Activated T-cell treated with anti-CD3 and anti-CD28 coated beads, Interleukin-2, amount 50 U/mL, for 4 hours (primary cell): ENCODE measurements at regions not wholly inside any gene's neighbourhood (a gene's known extent, or its start where the extent isn't known, plus 50 kb on each side); places are given as distances from the start of the nearest gene placed in this dataset.
A peak's percentile ranks its signal among the peaks of the same experiment; 100 is the strongest.
"Not testable (repeated sequence)": the region's sequence is repeated elsewhere in the genome, so short reads cannot be mapped to it uniquely, and the experiment has no call there.

Experiments used
- ATAC-seq, 2 donors: fragments of 200-7000 bp; cut with Tn5 transposase; one replicate each; pipeline ENCODE4 v1.10.0; 2021
- DNase-seq: peaks from one replicate; pipeline ENCODE4 v3.0.0-alpha.2; 2020
- H3K27me3 Mint-ChIP-seq: one replicate; pipeline ENCODE4 v1.8.0; 2021; ENCODE audit warnings: low read depth, mixed read lengths
- H3K36me3 Mint-ChIP-seq: one replicate; pipeline ENCODE4 v1.8.0; 2022; ENCODE audit warnings: mixed read lengths; ENCODE audit not compliant: insufficient read depth
- H3K4me1 Mint-ChIP-seq: one replicate; pipeline ENCODE4 v1.8.0; 2021; ENCODE audit warnings: low read depth, mixed read lengths
- H3K4me3 Mint-ChIP-seq: one replicate; pipeline ENCODE4 v1.8.0; 2021; ENCODE audit warnings: mild to moderate bottlenecking, moderate library complexity, mixed read lengths
- H3K9me3 Mint-ChIP-seq: one replicate; pipeline ENCODE4 v1.8.0; 2021; ENCODE audit warnings: mixed read lengths

GRCh38 chr14:105888784-105889665 lies 362.6 kb downstream of the TMEM121 start:
- no peak overlapping the region for H3K4me3 Mint-ChIP-seq
- peak; percentile 2 for DNase-seq
- H3K27me3 Mint-ChIP-seq, result peaks cover 18% of the 10 kb centered on the region
- no peaks in the 10 kb centered on the region for H3K4me1 Mint-ChIP-seq
- no peaks in the 10 kb centered on the region for H3K9me3 Mint-ChIP-seq
- no peak for ATAC-seq
- H3K36me3 Mint-ChIP-seq, result no peaks in the 10 kb centered on the region

- Mint-ChIP-seq H3K36me3 (no peaks in the 10 kb centered on the region), H3K9me3 (no peaks in the 10 kb centered on the region), H3K4me3 (no peak overlapping the region), H3K4me1 (no peaks in the 10 kb centered on the region), H3K27me3 (peaks cover 18% of the 10 kb centered on the region)
- peak; percentile 3 for DNase-seq
- no peak for ATAC-seq
These were observed 363.5 kb downstream of the TMEM121 start for GRCh38 chr14:105889666-105890473.

GRCh38 chr14:105890474-105891220 lies 364.3 kb downstream of the TMEM121 start:
- no peaks in the 10 kb centered on the region for H3K9me3 Mint-ChIP-seq
- no peak overlapping the region for H3K4me3 Mint-ChIP-seq
- DNase-seq, result peak; percentile 2

DNA sequence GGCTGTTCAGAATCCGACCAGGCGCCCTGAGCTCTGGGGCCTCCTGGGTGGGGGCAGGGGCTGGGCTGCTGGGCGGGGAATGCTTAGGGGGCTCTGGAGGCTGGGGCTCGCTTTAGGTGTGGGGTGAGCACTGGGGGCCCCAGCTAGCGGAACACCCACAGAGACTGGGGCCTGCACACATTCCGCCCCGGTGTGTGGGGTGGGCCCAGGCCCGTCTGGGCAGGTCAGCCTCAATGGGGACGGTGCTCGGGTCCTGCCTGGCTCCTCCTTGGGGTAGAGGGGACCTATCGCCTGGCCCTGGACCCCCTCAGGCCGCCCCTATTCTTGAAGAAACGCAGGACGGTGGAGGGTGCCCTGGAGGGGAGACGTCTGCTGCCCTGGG lies 364.8 kb downstream of the TMEM121 start:
- H3K4me3 Mint-ChIP-seq, result no peak overlapping the region
- ATAC-seq (no peak), DNase-seq (peak; percentile 3)
- no peaks in the 10 kb centered on the region for H3K4me1 Mint-ChIP-seq
- H3K9me3 Mint-ChIP-seq, result no peaks in the 10 kb centered on the region
- peaks cover 18% of the 10 kb centered on the region for H3K27me3 Mint-ChIP-seq
- H3K36me3 Mint-ChIP-seq, result no peaks in the 10 kb centered on the region

More at GRCh38 chr14:105890474-105891220, 364.3 kb downstream of the TMEM121 start:
- H3K4me1 Mint-ChIP-seq, result no peaks in the 10 kb centered on the region
- no peaks in the 10 kb centered on the region for H3K36me3 Mint-ChIP-seq
- peaks cover 18% of the 10 kb centered on the region for H3K27me3 Mint-ChIP-seq
- ATAC-seq, result no peak

DNA sequence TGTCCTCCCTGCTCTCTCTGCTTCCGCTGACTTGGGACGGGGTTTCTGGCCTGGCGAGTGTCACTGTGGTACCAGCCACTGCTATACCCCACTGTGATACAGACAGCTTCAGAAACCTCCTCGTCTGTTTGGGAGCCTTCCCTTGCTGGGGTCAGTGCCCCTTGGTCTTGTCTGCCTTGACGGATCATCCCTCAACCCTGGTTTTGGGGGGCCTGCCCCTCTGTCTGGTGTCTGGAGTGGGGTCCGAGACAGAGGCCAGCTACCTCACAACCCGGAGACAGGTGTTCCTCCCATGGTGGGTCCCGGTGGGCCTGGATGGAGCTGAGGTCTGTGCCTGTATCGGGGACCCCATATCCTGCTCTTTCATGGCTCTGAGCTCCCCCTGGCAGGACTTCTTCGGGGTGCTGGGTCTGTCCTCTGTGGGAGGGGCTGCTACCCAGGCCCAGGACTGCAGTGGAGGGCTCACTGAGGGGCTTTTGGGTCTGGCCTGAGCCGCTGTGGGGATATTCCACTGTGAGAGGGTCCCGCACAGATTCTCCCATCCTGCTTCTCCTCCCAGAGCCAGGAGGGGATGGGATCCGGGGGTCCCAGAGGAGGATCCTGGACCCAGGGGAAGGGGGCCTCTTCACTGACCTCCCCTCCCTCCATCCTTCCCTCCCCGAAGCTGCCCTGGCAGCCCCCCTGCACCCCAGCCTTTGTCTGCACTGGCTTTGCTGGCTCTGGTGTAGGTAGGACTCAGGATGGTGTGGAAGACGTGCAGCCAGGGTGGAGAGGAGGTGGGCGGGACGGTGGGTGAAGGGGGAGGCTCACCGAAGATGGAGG lies 365.5 kb downstream of the TMEM121 start:
- Mint-ChIP-seq H3K27me3 (peaks cover 18% of the 10 kb centered on the region), H3K36me3 (no peaks in the 10 kb centered on the region), H3K4me1 (peaks cover 2% of the 10 kb centered on the region), H3K4me3 (no peak overlapping the region), H3K9me3 (no peaks in the 10 kb centered on the region)
- no peak for ATAC-seq
- DNase-seq, result no peak

DNA sequence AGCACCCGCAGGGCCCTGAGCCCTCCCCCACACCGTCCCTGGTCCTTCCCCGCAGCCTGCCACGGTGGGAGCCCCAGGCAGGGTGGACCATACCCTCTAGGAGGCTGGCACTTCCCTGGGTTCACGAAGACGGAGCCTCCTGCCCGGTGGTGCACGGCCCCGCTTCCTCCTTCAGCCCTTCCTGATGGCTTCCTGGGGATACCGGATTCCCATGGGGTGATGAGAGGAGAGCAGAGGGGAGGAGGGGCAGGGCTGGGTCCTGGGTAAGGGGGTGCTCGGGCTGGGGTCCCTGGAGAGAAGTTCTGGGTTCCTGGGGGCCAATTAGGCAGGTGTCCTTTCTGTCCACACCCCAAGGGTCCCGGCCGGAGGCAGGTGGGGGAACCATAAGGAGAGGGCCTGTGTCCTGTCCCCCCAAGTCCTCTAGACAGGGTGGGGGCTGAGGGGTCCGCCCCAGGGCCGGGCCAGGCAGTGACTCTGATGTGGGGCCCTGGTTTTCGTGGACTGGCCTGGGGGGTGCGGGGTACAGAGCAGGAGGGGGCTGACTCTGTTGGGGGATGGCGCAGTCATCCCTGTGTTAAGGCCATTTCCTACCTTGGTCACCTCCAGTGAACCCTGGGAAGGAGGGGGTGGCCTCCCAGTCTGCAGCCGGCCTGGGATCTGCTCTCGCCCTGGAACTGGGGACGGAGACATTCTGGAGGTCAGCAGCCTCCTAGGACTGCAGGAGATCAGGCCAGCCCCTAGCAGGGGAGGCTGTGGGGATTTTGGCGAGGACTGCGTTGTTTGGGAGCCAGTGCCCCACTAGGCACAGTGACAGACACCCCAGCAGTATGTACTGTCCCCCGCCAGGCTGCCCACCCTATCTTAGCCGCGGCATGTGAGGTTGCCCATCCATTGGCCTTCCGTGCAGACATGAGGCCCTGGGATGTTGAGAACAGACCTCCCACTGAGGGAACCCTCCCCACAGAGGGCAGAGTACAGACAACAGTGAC lies 366.4 kb downstream of the TMEM121 start:
- not testable (repeated sequence) for H3K4me3 Mint-ChIP-seq, H3K36me3 Mint-ChIP-seq, H3K4me1 Mint-ChIP-seq, DNase-seq, H3K9me3 Mint-ChIP-seq, ATAC-seq
- H3K27me3 Mint-ChIP-seq, result peaks cover 18% of the 10 kb centered on the region

DNA sequence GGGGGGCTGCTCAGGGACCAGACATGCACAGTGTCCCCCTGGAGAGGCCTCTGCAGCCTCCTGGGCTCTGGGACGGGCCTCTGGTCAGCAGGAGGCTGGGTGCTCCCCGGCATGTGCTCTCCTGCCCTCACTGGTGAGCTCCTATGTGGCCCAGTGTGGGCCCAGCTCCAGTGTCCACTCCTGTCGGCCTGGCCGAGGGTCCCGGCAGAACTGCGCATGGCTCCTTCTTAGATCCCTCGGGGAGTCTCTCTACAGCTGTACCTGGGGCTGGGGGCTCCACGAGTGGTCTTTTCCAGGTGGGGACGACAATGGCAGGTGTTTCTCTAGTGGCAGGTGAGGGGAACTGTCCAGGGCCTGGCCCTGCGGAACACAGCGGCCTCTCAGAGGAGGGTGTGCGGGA lies 367.3 kb downstream of the TMEM121 start:
- peaks cover 24% of the 10 kb centered on the region for H3K27me3 Mint-ChIP-seq
- not testable (repeated sequence) for H3K36me3 Mint-ChIP-seq, DNase-seq, H3K4me1 Mint-ChIP-seq, H3K9me3 Mint-ChIP-seq, ATAC-seq, H3K4me3 Mint-ChIP-seq

DNA sequence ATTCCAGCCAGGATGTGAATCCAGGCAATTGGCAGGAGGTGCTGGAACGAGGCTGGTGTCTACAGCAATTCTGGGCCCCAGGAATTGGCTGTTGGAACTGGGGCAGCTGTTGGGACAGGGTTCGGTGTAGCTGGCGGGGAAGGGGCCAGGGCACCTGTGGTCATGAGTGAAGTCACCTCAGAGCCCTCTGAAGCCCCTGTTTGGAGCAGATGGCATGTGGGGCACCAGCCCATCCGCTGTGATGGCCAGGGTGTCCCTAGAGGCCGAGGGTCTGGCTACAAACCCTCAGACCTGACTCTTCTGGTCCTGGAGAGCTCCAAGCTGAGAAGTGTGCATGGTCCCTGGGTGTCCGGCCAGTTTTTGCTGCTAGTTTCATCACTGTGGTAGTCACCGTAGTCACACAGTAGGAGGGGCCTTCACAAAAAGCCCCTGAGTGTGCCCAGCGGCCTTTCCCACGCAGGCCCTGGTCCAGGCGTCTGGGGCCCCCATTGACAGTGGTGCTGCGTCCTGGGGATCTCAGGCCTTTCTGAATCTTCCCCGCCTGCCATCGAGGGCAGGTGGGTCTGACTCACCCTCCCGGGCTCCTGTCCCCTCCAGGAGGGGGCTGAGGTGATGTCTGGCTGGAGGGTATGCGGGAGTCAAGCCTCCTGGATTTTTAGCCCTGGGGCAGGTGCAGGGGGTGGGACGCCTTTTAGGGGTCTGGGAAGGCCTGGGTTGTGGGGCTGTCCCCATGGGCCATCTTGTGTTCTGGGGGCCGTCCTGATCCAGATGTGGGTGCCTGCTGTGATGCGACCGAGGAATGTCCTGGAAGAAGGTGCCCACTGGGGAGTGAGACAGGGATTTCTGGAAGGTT lies 368.0 kb downstream of the TMEM121 start:
- Mint-ChIP-seq H3K4me3 (no peak overlapping the region), H3K4me1 (peaks cover 2% of the 10 kb centered on the region), H3K27me3 (peaks cover 26% of the 10 kb centered on the region), H3K9me3 (no peaks in the 10 kb centered on the region), H3K36me3 (no peaks in the 10 kb centered on the region)
- peak; percentile 1 for DNase-seq
- ATAC-seq, result no peak

DNA sequence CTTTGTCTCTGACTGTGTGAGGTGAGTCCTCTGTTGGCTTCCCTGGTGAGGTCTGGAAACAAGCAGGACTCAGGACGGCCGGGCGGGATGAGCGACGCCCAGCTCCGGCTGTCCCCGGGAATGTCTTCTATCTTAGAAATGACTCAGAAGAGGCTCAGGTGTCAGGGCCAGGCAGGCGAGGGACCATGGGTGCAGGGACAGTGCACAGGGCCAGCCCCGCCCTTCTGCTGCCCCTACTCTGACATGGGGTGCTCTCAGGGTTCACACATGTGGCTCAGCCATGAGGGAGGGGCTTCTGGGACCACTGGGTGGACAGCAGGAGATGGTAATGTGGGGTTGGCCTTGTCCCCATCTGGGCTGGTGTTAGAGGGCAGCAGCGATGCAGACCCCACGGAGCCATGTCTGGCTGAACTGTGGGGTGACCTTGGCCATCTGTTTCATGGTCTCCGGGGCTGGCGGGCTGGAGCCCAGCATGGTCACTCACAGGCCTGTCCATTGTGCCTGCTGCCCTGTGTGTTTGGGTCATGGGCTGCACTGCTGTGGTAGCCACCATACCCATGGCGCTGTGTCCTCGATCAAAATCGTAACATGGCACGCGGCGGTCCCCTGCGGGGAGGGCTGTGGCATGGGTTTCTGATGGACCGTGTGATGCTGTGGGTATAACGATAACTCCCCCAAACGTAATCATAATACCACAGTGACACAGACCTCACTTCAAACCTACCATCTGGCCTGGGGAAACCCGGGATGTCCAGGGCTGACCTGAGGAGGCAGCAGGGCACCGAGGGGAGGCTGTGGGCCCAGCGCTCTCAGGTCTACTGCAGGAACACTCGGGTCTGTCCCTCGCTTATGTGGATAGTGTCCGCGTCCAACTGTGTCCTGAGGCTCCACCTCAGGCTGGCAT lies 368.8 kb downstream of the TMEM121 start:
- H3K4me1 Mint-ChIP-seq, result peaks cover 2% of the 10 kb centered on the region
- no peaks in the 10 kb centered on the region for H3K9me3 Mint-ChIP-seq
- peaks cover 23% of the 10 kb centered on the region for H3K27me3 Mint-ChIP-seq
- no peak for ATAC-seq
- no peak overlapping the region for H3K4me3 Mint-ChIP-seq
- DNase-seq, result peak; percentile 1
- H3K36me3 Mint-ChIP-seq, result no peaks in the 10 kb centered on the region

DNA sequence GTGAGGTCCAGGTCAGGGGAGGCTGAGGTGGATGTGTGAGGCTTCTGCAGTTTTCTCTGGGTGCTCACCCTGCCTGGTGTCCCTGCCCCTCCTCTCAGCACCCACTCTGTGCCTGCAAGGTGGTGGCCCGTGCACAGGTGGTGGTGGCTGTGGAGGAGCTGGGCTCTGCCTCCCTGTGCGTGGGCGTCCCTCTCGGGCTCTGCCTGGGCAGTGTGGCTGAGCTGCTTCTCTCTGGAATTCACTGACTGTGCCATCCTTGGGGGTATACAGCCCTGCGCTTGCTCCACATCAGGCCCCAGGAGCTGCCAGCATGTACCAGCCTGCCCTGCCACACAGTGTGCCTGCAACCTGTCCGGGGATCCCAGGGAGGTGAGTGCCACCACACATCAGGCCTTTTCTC lies 369.8 kb downstream of the TMEM121 start:
- H3K27me3 Mint-ChIP-seq, result peaks cover 21% of the 10 kb centered on the region
- H3K4me1 Mint-ChIP-seq, H3K9me3 Mint-ChIP-seq, H3K4me3 Mint-ChIP-seq, H3K36me3 Mint-ChIP-seq: not testable (repeated sequence)
- DNase-seq, result peak; percentile 3
- peak in 1 of 2 donors; percentile 13 for ATAC-seq

DNA sequence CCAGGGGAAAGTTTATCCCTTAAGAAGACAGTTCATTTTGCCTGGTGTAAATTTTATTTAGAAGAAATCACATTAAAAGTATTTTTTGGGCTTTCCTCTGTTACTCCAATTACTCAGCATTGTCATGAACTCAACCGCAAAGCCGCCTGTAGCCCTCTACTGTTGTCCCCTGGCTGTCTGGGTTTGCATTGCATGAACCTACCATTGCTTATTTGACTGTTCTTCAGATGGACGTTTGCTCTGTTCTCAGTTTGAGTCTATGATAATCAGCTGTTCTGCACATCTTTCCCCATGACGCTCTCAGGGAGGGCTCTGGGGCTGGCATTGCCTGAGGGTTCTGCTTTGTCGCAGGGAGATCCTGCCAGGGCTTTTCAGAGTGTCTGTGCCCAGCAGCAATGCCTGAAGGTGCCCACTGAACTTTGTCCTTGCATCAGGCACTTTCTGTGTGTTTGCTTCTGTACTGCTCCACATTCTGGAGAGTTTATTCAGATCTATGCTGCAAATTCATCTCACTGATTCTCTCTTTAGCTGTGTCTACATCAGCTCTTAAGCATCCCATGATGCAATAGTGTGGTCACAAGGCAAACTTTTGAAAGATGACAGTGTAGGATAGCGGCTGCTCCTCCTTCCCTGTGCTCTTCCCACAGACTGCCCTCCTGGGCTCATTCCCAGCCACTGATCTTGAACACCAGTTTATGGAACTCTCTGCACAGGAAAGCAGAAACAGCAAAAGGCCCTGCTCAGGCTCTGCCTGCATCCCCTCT lies 370.8 kb downstream of the TMEM121 start:
- not testable (repeated sequence) for DNase-seq, H3K4me1 Mint-ChIP-seq, H3K4me3 Mint-ChIP-seq, H3K36me3 Mint-ChIP-seq, H3K9me3 Mint-ChIP-seq
- H3K27me3 Mint-ChIP-seq, result peaks cover 26% of the 10 kb centered on the region
- ATAC-seq, result peak in 1 of 2 donors; percentile 46
